Activated CD4-positive, alpha-beta T cell treated with anti-CD3 and anti-CD28 coated beads, Interleukin-2, amount 10 ng/mL, durations not matched to agents 7 days and 5 days (primary cell): ENCODE measurements at regions not wholly inside any gene's neighbourhood (a gene's known extent, or its start where the extent isn't known, plus 50 kb on each side); places are given as distances from the start of the nearest gene placed in this dataset.

Experiments used
- CTCF ChIA-PET: fragments of 350-600 bp; sonication (Branson Sonifier 250); formaldehyde crosslinking; loops from one replicate; lab custom pipeline; 2021; ENCODE audit warnings: antibody characterized with exemption; lab: Charles Lee
- POLR2A ChIA-PET: fragments of 350-600 bp; sonication (Branson Sonifier 250); formaldehyde crosslinking; loops from one replicate; lab custom pipeline; 2021; ENCODE audit warnings: antibody characterized with exemption; lab: Charles Lee
- DNase-seq: peaks from one replicate; pipeline ENCODE4 v3.0.0-alpha.2; 2020
- H3K27ac Mint-ChIP-seq: one replicate; pipeline ENCODE4 v1.8.0; 2021; ENCODE audit warnings: mild to moderate bottlenecking, moderate library complexity, mixed read lengths
- H3K27me3 Mint-ChIP-seq: one replicate; pipeline ENCODE4 v1.8.0; 2021; ENCODE audit warnings: mixed read lengths
- H3K36me3 Mint-ChIP-seq: one replicate; pipeline ENCODE4 v1.8.0; 2021; ENCODE audit warnings: low read depth, mixed read lengths
- H3K4me1 Mint-ChIP-seq: one replicate; pipeline ENCODE4 v1.8.0; 2021; ENCODE audit warnings: mixed read lengths
- H3K4me3 Mint-ChIP-seq: one replicate; pipeline ENCODE4 v1.8.0; 2021; ENCODE audit warnings: mild to moderate bottlenecking, moderate library complexity, mixed read lengths
- H3K9me3 Mint-ChIP-seq: one replicate; pipeline ENCODE4 v1.8.0; 2021; ENCODE audit warnings: mixed read lengths

DNA sequence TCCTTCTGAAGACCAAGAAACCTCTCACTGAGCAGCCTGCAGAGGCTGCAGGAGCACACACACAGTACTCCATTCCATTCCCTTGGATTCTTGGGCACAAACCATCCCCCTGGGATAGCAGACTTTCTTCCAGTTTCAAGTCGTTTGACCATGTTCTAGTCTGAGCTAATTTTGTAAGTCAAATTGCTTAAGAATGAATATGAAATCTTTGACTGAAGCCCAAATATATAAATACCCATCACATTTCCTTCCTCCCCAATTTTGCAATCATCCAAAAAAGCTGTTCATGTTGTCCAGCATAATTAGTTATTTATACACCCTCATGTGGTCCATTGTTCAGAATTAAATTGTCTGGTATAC, 231.2 kb upstream of the TPRG1 start:
- POLR2A ChIA-PET = no interaction called here
- CTCF ChIA-PET = interaction anchor here (1.6 kb wide), 1 partner anchor 14 kb away, joined by 4 read pairs; no protein-coding TSS in a partner anchor

DNA sequence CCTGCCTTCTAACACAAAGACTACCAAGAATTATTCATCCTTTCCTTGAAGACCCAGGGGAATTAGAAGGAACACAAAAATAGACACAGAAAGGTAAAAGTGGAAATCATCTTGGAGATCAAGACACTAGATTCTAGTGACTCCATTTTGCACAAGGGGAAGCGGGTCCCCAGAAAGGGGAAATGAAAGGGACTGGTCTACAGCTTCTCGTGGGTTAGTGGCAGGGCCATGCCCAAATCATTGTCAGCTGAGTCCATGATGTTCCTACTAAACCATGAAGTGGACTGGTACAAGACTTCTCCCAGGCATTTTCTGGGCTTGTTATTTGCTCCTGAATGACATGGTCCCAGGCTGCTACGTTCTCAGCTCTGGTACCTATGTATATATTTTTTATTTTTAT, 230.7 kb upstream of the TPRG1 start:
- CTCF ChIA-PET = interaction anchor here (1.6 kb wide), 1 partner anchor 13 kb away, joined by 4 read pairs; no protein-coding TSS in a partner anchor
- no peaks in the 10 kb centered on the region for H3K36me3 Mint-ChIP-seq
- POLR2A ChIA-PET = no interaction called here
- peaks cover 8% of the 10 kb centered on the region for H3K27me3 Mint-ChIP-seq
- DNase-seq = no peak
- H3K4me1 Mint-ChIP-seq = peaks cover 4% of the 10 kb centered on the region
- peaks cover 4% of the 10 kb centered on the region for H3K9me3 Mint-ChIP-seq
- no peak overlapping the region for H3K27ac Mint-ChIP-seq
- H3K4me3 Mint-ChIP-seq = no peak overlapping the region

More for the DNA sequence above, 231.2 kb upstream of the TPRG1 start:
- H3K27ac Mint-ChIP-seq = no peak overlapping the region
- DNase-seq = no peak
- no peak overlapping the region for H3K4me3 Mint-ChIP-seq
- peaks cover 4% of the 10 kb centered on the region for H3K4me1 Mint-ChIP-seq
- H3K27me3 Mint-ChIP-seq = peaks cover 5% of the 10 kb centered on the region
- H3K36me3 Mint-ChIP-seq = no peaks in the 10 kb centered on the region
- H3K9me3 Mint-ChIP-seq = peaks cover 4% of the 10 kb centered on the region

DNA sequence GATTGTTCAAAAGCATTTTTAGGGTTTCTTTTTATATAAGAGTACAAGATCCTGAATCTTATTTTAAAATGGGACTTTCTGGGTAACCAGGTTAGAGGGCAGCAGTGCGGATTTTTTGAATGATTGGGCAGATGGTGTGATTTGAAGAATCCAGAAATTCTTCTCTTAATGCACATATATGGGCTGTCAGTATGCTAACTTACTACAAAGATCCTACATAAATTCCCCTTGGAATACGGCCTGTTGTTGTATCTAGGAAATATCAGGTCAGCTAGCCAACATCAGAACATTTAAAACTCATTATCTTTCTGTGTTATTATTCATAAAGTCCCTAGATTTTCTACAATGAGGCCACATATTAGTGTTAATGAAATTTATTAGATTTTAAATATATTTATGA, 229.6 kb upstream of the TPRG1 start:
- H3K9me3 Mint-ChIP-seq = peaks cover 4% of the 10 kb centered on the region
- peaks cover 16% of the 10 kb centered on the region for H3K27me3 Mint-ChIP-seq
- POLR2A ChIA-PET = no interaction called here
- H3K27ac Mint-ChIP-seq = no peak overlapping the region
- CTCF ChIA-PET = interaction anchor here (0.8 to 3.1 kb wide), 3 partner anchors 12 to 1202 kb away, joined by 4 to 9 read pairs (median 7); no protein-coding TSS in a partner anchor
- H3K4me1 Mint-ChIP-seq = peaks cover 4% of the 10 kb centered on the region
- H3K36me3 Mint-ChIP-seq = no peaks in the 10 kb centered on the region
- no peak for DNase-seq
- no peak overlapping the region for H3K4me3 Mint-ChIP-seq

DNA sequence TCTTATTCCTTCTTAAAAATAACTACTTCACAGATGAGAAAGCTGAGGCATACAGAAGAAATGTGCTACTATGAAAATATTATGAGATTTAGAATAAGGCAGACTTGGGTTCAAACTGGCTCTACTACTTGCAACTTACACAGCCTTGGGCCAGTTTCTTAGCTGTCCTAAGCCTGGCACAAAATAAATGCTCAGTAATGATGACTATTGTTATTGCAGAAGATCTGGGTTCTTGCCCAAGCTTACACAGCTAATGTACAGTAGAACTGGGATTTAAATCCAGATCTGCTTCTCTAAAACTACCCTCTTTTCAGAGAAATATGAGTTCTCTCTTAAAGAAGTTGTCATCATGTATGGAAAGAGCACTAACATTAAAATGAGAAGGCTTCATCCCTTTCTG, 228.2 kb upstream of the TPRG1 start:
- H3K4me3 Mint-ChIP-seq = no peak overlapping the region
- no peak for DNase-seq
- H3K27me3 Mint-ChIP-seq = peaks cover 16% of the 10 kb centered on the region
- no peak overlapping the region for H3K27ac Mint-ChIP-seq
- ChIA-PET POLR2A (no interaction called here), CTCF (interaction anchor here (0.6 to 3.1 kb wide), 2 partner anchors 11 to 150 kb away, joined by 3 to 9 read pairs; no protein-coding TSS in a partner anchor)
- peaks cover 8% of the 10 kb centered on the region for H3K4me1 Mint-ChIP-seq
- peaks cover 4% of the 10 kb centered on the region for H3K9me3 Mint-ChIP-seq
- H3K36me3 Mint-ChIP-seq = no peaks in the 10 kb centered on the region

DNA sequence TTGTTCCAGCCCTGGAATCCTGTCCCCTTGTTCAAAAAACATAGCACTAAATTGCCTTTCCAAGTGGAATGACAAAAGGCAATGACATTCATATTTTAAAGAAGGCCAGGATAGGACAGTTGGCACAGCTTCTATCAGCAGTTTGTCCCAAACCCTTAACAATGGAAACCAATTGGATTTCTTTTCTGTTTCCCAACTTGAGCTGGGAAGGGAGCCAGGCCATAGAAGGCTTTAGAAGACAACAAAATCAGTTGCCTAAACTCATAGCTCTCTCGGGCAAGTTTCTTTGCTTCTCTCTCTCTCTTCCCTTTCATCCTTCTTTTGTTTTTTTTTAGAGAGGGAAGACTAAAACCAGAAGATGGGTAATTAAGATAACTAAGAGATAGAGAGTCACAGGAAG, 227.7 kb upstream of the TPRG1 start:
- H3K36me3 Mint-ChIP-seq = no peaks in the 10 kb centered on the region
- H3K27ac Mint-ChIP-seq = no peak overlapping the region
- peaks cover 4% of the 10 kb centered on the region for H3K9me3 Mint-ChIP-seq
- POLR2A ChIA-PET = no interaction called here
- DNase-seq = no peak
- no peak overlapping the region for H3K4me3 Mint-ChIP-seq
- peaks cover 11% of the 10 kb centered on the region for H3K4me1 Mint-ChIP-seq
- CTCF ChIA-PET = interaction anchor here (0.6 to 4.4 kb wide), 4 partner anchors 10 to 1205 kb away, joined by 3 to 19 read pairs (median 6); no protein-coding TSS in a partner anchor
- H3K27me3 Mint-ChIP-seq = peaks cover 16% of the 10 kb centered on the region

DNA sequence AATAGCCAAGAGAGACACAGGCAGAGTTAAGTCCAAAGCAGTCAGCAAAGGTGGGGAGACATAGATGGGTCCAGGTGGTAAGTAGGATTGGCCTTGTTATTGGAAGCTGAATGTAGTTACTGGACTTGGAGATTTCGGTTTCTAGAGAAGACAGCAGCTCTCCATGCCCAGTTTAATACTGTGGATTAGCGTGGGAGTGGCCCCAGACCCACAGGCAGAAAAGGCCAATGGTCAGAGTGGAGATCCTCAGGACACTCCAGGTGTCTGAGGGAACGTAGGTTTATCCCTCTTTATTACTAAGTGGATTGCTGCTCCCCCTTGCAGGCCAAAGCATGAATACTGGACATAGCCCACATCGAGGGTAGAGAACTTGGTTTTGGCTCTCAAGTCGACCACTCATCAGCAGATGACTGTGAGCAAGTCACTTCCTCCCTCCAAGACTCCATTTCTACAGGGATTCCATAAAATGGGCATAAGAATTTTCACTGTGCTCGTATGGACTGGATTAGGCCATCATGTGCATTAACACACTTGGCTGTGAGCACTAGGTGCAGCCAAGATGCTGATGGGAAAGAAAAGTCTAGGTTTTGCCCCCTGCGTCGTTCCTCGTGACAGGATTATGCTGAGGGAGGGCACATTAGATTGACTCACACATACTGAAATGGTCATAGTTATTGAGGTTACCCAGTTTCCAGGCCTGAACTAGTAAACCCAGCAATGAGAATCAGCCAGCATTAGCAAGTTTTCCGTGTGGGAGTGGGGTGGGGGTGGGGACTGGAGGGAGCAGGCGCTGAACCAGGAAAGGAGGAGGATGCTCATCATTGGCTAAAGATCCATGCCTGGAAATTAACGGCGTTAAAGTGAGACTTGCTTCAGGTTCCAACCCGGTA, 225.2 kb upstream of the TPRG1 start:
- H3K36me3 Mint-ChIP-seq = no peaks in the 10 kb centered on the region
- POLR2A ChIA-PET = no interaction called here
- no peak overlapping the region for H3K27ac Mint-ChIP-seq
- H3K4me3 Mint-ChIP-seq = no peak overlapping the region
- CTCF ChIA-PET = interaction anchor here (0.7 to 4.4 kb wide), 4 partner anchors 9 to 1207 kb away, joined by 3 to 19 read pairs (median 3); no protein-coding TSS in a partner anchor
- peaks cover 13% of the 10 kb centered on the region for H3K27me3 Mint-ChIP-seq
- no peak for DNase-seq
- peaks cover 22% of the 10 kb centered on the region for H3K4me1 Mint-ChIP-seq
- peaks cover 4% of the 10 kb centered on the region for H3K9me3 Mint-ChIP-seq

DNA sequence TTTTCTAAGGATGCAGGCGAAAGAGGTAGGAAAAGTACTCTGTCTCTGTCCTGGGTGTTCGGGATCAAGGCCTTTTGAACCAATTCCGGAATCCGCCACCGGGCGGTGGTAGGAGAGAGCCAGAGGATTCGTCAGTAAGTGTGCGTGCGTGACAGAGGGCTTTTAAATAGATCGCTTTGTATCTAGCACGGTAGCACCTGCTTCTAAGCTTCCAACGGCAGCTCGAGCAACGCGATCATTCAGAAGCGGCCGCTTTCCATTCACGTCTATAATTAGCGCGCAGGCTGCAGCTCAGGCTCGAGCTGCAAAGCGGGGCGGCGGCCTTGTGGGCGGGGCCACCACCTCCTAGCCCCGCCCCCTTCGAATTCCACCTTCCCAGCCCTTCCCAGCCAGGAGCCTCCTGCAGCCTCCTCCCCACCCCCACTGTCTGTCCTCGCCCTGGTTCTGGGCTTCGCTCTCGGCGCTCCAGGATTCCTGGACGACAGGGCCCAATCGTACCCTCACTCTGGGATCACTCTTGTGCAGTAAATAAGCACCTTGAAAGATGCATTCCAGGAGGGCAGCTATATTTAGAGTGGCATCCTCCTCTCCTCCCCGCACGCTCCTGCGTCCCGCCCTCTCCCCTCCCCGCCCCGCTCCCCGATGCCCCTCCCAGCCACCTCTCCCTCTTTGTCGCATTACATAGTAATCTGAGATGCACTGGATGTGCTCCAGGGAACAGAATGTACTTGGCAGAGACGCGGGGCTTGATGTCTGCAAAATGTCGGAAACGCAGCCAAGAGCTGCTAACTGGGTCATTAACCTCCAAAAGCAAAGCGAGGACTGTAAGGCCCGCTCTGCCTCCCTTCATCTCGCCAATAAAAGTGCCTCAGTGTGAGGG, 224.1 kb upstream of the TPRG1 start:
- Mint-ChIP-seq H3K27ac (no peak overlapping the region), H3K4me3 (peak overlapping the region; percentile 18), H3K36me3 (no peaks in the 10 kb centered on the region), H3K4me1 (peaks cover 22% of the 10 kb centered on the region), H3K27me3 (peaks cover 13% of the 10 kb centered on the region), H3K9me3 (peaks cover 4% of the 10 kb centered on the region)
- peak; percentile 19 for DNase-seq
- ChIA-PET CTCF (interaction anchor here (0.6 to 4.4 kb wide), 3 partner anchors 10 to 1248 kb away, joined by 3 to 19 read pairs (median 3); no protein-coding TSS in a partner anchor), POLR2A (no interaction called here)

DNA sequence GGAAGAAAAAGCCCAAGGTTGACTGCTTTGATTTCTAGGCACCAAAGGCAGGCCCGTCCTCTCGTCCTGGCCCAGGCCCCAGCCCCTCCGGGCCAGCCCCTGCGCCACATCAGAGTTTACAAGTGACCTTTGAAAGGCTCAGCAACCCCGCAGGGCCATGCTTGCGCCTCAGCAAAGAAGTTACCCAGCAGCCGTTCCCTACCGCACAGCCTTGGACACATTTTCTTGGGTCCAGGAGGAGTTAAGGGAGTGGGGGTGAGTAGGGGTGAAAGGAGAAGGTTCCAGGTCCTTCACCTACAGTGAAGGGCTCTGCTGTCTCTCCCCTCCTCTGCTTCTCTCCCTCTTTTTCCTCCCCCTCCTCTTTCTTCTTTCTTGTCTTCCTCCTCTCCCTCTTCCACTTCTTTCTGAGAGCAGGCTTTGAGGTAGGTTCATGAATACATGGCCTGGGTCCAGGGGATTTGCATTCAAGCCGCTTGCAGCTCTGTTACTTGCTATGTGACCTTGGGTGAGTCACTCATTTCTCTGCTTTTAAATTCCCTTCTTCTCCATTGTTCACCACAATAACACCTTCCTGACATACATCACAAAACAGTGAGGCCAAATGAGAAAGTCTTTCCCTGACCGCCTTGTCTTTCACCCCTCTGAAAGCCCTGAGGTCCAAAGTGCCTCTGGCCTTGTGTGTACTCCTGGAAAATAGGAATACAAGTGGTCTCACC, 223.3 kb upstream of the TPRG1 start:
- DNase-seq = no peak
- CTCF ChIA-PET = interaction anchor here (0.6 to 4.4 kb wide), 2 partner anchors 1209 to 1247 kb away, joined by 3 to 19 read pairs; no protein-coding TSS in a partner anchor
- Mint-ChIP-seq H3K27me3 (peaks cover 10% of the 10 kb centered on the region), H3K9me3 (no peaks in the 10 kb centered on the region), H3K4me3 (no peak overlapping the region), H3K4me1 (peaks cover 22% of the 10 kb centered on the region), H3K27ac (no peak overlapping the region), H3K36me3 (no peaks in the 10 kb centered on the region)
- POLR2A ChIA-PET = no interaction called here

DNA sequence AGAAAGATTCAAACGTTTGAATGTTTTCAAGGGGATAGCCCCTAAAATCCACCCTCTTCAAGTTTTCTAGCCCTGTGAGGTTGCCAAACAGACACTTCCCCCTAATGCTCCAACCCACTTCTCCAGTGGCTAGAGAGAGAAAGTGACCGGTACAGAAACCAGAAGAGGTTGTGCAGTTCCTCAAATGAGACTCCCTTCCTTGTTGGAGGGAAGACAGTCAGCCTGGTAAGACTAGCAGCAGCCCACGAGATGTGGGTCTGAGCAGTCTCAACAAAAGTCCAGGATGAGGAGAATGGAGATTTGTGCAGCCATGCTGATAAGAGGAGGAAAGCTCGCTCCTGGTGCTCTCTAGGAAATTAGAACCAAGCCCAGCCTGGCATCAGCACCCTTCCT, 222.8 kb upstream of the TPRG1 start:
- CTCF ChIA-PET = interaction anchor here (7.7 kb wide), 1 partner anchor 1212 kb away, joined by 182 read pairs; no protein-coding TSS in a partner anchor
- POLR2A ChIA-PET = no interaction called here
- H3K4me3 Mint-ChIP-seq = no peak overlapping the region
- no peaks in the 10 kb centered on the region for H3K9me3 Mint-ChIP-seq
- H3K4me1 Mint-ChIP-seq = peaks cover 22% of the 10 kb centered on the region
- no peaks in the 10 kb centered on the region for H3K36me3 Mint-ChIP-seq
- DNase-seq = no peak
- peaks cover 10% of the 10 kb centered on the region for H3K27me3 Mint-ChIP-seq
- H3K27ac Mint-ChIP-seq = no peak overlapping the region

DNA sequence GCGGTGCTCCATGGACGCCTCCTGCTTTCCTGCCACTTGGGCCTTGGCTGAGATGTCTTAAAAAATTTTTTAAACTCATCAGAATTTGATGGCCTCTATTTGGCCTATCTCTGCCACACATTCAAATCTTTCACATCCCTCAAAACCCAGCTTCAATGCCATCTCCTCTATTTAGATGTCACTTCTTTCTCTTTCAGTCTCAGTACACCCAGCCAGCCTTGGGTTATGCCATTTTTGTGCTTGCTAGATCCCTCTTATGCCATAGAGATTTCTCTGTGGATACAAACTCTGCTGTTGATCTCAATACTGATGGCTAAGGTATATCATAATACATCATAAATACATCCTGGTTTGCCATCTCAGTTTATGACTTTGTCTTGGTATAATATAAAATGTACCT, 222.3 kb upstream of the TPRG1 start:
- no peaks in the 10 kb centered on the region for H3K36me3 Mint-ChIP-seq
- H3K27ac Mint-ChIP-seq = no peak overlapping the region
- no peaks in the 10 kb centered on the region for H3K9me3 Mint-ChIP-seq
- CTCF ChIA-PET = interaction anchor here (7.7 kb wide), 1 partner anchor 1213 kb away, joined by 182 read pairs; no protein-coding TSS in a partner anchor
- H3K4me1 Mint-ChIP-seq = peaks cover 19% of the 10 kb centered on the region
- no peak overlapping the region for H3K4me3 Mint-ChIP-seq
- peaks cover 10% of the 10 kb centered on the region for H3K27me3 Mint-ChIP-seq
- DNase-seq = no peak
- POLR2A ChIA-PET = no interaction called here

DNA sequence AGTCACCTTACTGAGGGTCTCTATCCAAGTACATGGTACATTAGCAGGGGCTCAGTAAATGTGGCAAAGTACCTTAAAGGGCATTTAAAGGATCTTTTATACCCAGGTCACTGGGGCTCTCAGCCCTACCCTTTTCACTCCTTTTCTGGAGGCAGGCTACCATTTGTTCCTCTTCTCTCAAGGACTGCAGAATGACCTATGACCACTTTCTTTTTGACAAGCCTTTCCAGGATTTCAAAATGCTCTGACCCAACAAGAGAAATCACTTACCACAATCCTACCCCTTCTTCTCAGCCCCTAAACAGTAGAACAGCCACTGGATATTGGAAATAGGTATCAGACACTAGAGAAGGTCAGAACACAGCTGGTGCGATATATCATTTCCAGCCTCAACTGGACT, 221.8 kb upstream of the TPRG1 start:
- H3K27me3 Mint-ChIP-seq = peaks cover 10% of the 10 kb centered on the region
- H3K4me1 Mint-ChIP-seq = peaks cover 21% of the 10 kb centered on the region
- ChIA-PET POLR2A (no interaction called here), CTCF (interaction anchor here (7.7 kb wide), 1 partner anchor 1213 kb away, joined by 182 read pairs; no protein-coding TSS in a partner anchor)
- H3K9me3 Mint-ChIP-seq = no peaks in the 10 kb centered on the region
- H3K4me3 Mint-ChIP-seq = no peak overlapping the region
- H3K27ac Mint-ChIP-seq = no peak overlapping the region
- no peak for DNase-seq
- no peaks in the 10 kb centered on the region for H3K36me3 Mint-ChIP-seq
